Hepatocyte (in vitro differentiated cells): ENCODE measurements at regions not wholly inside any gene's neighbourhood (a gene's known extent, or its start where the extent isn't known, plus 50 kb on each side); places are given as distances from the start of the nearest gene placed in this dataset.

Experiments
- CTCF ChIP-seq: fragments of 200-600 bp; sonication (generic); IDR thresholded peaks from 2 replicates; pipeline ENCODE4 v1.5.1; 2016; ENCODE audit warnings: antibody characterized with exemption, mild to moderate bottlenecking; ENCODE audit not compliant: poor library complexity
- EZH2 ChIP-seq: fragments of 200-600 bp; sonication (generic); IDR thresholded peaks from 2 replicates; pipeline ENCODE4 v1.6.1; 2016; ENCODE audit warnings: antibody characterized with exemption, mild to moderate bottlenecking, borderline replicate concordance

- TF ChIP-seq CTCF (no peak), EZH2 (no peak)
Measured at GRCh38 chr12:105820429-105821125, 318.2 kb downstream of the NUAK1 start.
